ENCODE measurements at regions not wholly inside any gene's neighbourhood (a gene's known extent, or its start where the extent isn't known, plus 50 kb on each side); places are given as distances from the start of the nearest gene placed in this dataset.

DNA sequence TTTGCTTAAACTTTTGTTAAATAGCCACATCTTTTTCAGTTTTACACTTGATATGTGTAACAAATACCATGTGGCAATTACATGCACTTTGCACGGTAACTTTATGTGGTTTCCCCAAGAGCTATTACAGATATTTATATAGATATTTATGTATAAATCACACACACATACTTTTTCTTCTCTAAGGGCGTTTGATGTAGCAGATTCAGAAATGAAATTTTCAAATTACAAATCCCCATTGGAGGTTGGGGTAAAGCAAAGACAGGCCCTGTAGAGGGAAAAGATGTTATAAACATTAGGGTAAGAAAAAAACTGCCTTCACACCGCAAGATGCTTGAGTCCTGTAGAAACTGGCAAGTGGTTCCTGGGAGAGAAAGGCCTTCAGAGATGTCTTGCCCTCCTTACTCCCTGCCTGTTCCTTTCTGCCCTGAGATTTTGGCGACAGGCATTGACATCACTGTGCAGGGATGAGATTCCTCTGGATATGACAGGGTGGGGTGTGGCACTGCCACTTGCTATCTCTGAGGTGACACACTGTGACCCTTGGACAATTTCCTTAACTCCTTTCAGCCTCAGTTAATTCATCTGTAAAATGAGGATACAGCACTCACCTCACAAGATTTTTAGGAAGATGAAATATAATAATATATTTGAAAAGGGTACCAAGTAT is 177.9 kb upstream of the TUT7 start (continued):
- TF ChIP-seq KAT7 (CRISPR knock-in tag; IDR thresholded peaks at IDR 0.05; ENCODE audit: borderline replicate concordance) (no peak), SAP30 (IDR thresholded peaks at IDR 0.05; ENCODE audit: borderline replicate concordance, insufficient read depth, low read depth, low read length, poor library complexity, severe bottlenecking) (no peak)

- ATAC-seq (no peak), FAIRE-seq (no peak), DNase-seq (ENCODE audit: extremely low read depth in 1 of 4, low spot score in 3 of 4) (no peak)
- no peaks in the 10 kb centered on the region for H3K9me3 ChIP-seq (replicated peaks; ENCODE audit: control insufficient read depth, insufficient read depth, low read depth, low read length)
- TF ChIP-seq SP2 (IDR thresholded peaks at IDR 0.05; ENCODE audit: extremely low read depth, low read depth, low read length, poor library complexity, severe bottlenecking) (no peak), ZNF41 (CRISPR knock-in tag; conservative IDR thresholded peaks at IDR 0.05) (no peak), ELF2 (CRISPR knock-in tag; IDR thresholded peaks at IDR 0.05) (no peak), RB1 (IDR thresholded peaks at IDR 0.05; ENCODE audit: low read depth) (no peak), ZBED1 (IDR thresholded peaks at IDR 0.05) (no peak), ZNF75A (CRISPR knock-in tag; IDR thresholded peaks at IDR 0.05) (no peak), PTTG1 (tag; IDR thresholded peaks at IDR 0.05; ENCODE audit: low read depth) (no peak), CTBP1 (IDR thresholded peaks at IDR 0.05; ENCODE audit: borderline replicate concordance) (no peak)
- TF ChIP-seq, protein P1, sequence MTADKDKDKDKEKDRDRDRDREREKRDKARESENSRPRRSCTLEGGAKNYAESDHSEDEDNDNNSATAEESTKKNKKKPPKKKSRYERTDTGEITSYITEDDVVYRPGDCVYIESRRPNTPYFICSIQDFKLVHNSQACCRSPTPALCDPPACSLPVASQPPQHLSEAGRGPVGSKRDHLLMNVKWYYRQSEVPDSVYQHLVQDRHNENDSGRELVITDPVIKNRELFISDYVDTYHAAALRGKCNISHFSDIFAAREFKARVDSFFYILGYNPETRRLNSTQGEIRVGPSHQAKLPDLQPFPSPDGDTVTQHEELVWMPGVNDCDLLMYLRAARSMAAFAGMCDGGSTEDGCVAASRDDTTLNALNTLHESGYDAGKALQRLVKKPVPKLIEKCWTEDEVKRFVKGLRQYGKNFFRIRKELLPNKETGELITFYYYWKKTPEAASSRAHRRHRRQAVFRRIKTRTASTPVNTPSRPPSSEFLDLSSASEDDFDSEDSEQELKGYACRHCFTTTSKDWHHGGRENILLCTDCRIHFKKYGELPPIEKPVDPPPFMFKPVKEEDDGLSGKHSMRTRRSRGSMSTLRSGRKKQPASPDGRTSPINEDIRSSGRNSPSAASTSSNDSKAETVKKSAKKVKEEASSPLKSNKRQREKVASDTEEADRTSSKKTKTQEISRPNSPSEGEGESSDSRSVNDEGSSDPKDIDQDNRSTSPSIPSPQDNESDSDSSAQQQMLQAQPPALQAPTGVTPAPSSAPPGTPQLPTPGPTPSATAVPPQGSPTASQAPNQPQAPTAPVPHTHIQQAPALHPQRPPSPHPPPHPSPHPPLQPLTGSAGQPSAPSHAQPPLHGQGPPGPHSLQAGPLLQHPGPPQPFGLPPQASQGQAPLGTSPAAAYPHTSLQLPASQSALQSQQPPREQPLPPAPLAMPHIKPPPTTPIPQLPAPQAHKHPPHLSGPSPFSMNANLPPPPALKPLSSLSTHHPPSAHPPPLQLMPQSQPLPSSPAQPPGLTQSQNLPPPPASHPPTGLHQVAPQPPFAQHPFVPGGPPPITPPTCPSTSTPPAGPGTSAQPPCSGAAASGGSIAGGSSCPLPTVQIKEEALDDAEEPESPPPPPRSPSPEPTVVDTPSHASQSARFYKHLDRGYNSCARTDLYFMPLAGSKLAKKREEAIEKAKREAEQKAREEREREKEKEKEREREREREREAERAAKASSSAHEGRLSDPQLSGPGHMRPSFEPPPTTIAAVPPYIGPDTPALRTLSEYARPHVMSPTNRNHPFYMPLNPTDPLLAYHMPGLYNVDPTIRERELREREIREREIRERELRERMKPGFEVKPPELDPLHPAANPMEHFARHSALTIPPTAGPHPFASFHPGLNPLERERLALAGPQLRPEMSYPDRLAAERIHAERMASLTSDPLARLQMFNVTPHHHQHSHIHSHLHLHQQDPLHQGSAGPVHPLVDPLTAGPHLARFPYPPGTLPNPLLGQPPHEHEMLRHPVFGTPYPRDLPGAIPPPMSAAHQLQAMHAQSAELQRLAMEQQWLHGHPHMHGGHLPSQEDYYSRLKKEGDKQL (CRISPR knock-in tag; IDR thresholded peaks at IDR 0.05; ENCODE audit: borderline replicate concordance): no peak
- in situ Hi-C loops (cut with MboI): no loop called here
- no peaks in the 10 kb centered on the region for H3K4me1 ChIP-seq (replicated peaks in 1 of 2; ENCODE audit: control insufficient read depth in 2 of 2, insufficient read depth in 2 of 2, low read length in 2 of 2)
- no peaks in the 10 kb centered on the region for H3K27me3 ChIP-seq (ENCODE audit: control insufficient read depth in 2 of 2, insufficient read depth in 2 of 2, low read length in 2 of 2)
- H3K4me3 ChIP-seq: no peak overlapping the region
- H4K20me1 ChIP-seq (replicated peaks; ENCODE audit: control insufficient read depth, insufficient read depth, low read length): no peaks in the 10 kb centered on the region
- ChIA-PET POLR2A (no interaction called here), CTCF (ENCODE audit: low intra/inter-chr PET ratio) (no interaction called here)
- no TSS peak for BruUV-seq (replicated peaks)
- 0% methylated on average over 6 of the region's 6 CpGs for WGBS (ENCODE audit: insufficient coverage, low coverage, missing lambda C conversion rate)
- H3K27ac ChIP-seq (ENCODE audit: extremely low read depth, low read depth, low read length): no peak overlapping the region
- intact Hi-C loops (cut with micrococcal nuclease): no loop called here
- H2AFZ ChIP-seq (ENCODE audit: low read depth, low read length): no peak overlapping the region
- no peak overlapping the region for H3K9ac ChIP-seq (ENCODE audit: insufficient read depth in 1 of 2, low read depth in 2 of 2, low read length in 2 of 2)
- H3K4me2 ChIP-seq (ENCODE audit: insufficient read depth, low read length): no peak overlapping the region
- no peaks in the 10 kb centered on the region for H3K79me2 ChIP-seq (ENCODE audit: control insufficient read depth, insufficient read depth, low read length)
- H3K9me1 ChIP-seq (ENCODE audit: control insufficient read depth, insufficient read depth, low read length): no peaks in the 10 kb centered on the region
- no peaks in the 10 kb centered on the region for H3K36me3 ChIP-seq (ENCODE audit: control insufficient read depth, insufficient read depth, low read length)
These were observed 177.2 kb upstream of the TUT7 start for GRCh38 chr9:86531273-86531970.

All from K562 (cell line).